Spleen (tissue), 11 donors: ENCODE measurements at regions not wholly inside any gene's neighbourhood (a gene's known extent, or its start where the extent isn't known, plus 50 kb on each side); places are given as distances from the start of the nearest gene placed in this dataset.

Experiments used
- DNase-seq: peaks from one replicate; pipeline ENCODE4 v3.0.0-alpha.2; 2020
- H3K27ac ChIP-seq, 8 donors: fragments of 200-600 bp; sonication (generic) in 7 of 8; 1 replicate in 4 of 8; 2 replicates in 4 of 8; pipeline versions ENCODE4 v1.5.0 to v1.8.0; 2016 to 2021; ENCODE audit warnings: inconsistent platforms in 4 of 8, mild to moderate bottlenecking in 4 of 8, moderate library complexity in 1 of 8
- H3K27me3 ChIP-seq, 7 donors: fragments of 200-600 bp; sonication (generic) in 6 of 7; replicated peaks in 1 of 7; 1 replicate in 4 of 7; 2 replicates in 3 of 7; pipeline versions ENCODE4 v1.5.0 to v1.8.0; 2016 to 2021; ENCODE audit warnings: inconsistent platforms in 3 of 7, mild to moderate bottlenecking in 1 of 7
- H3K36me3 ChIP-seq, 6 donors: fragments of 200-600 bp; sonication (generic) in 5 of 6; 1 replicate in 4 of 6; 2 replicates in 2 of 6; pipeline versions ENCODE4 v1.5.0 to v1.8.0; 2016 to 2021; ENCODE audit warnings: inconsistent platforms in 2 of 6
- H3K4me1 ChIP-seq, 6 donors: fragments of 200-600 bp; sonication (generic) in 5 of 6; 1 replicate in 3 of 6; 2 replicates in 3 of 6; pipeline versions ENCODE4 v1.5.0 to v1.8.0; 2016 to 2021; ENCODE audit warnings: inconsistent platforms in 3 of 6
- H3K4me3 ChIP-seq, 8 donors: fragments of 200-600 bp; sonication (generic) in 7 of 8; 1 replicate in 4 of 8; 2 replicates in 4 of 8; pipeline versions ENCODE4 v1.5.0 to v1.8.0; 2016 to 2021; ENCODE audit warnings: inconsistent platforms in 4 of 8, mild to moderate bottlenecking in 4 of 8, moderate library complexity in 2 of 8
- H3K9me3 ChIP-seq, 8 donors: fragments of 200-600 bp; sonication (generic) in 7 of 8; 1 replicate in 4 of 8; 2 replicates in 4 of 8; pipeline versions ENCODE4 v1.5.0 to v1.8.0; 2016 to 2021; ENCODE audit warnings: inconsistent platforms in 4 of 8
- CTCF ChIP-seq, 11 experiments: fragments of 200-600 bp in 7 of 11; fragments of 450-650 bp in 4 of 11; sonication (generic) in 4 of 11; IDR thresholded peaks in 8 of 11; conservative IDR thresholded peaks in 3 of 11; 1 replicate in 7 of 11; 2 replicates in 4 of 11; pipeline versions ENCODE4 v1.4.0 to v1.8.0; 2016 to 2021; ENCODE audit warnings: antibody characterized with exemption in 11 of 11, inconsistent platforms in 4 of 11, mild to moderate bottlenecking in 1 of 11
- POLR2A ChIP-seq, 3 donors: fragments of 450-650 bp; IDR thresholded peaks; one replicate each; pipeline ENCODE4 v1.5.1; 2017; ENCODE audit warnings: antibody characterized with exemption in 3 of 3, mild to moderate bottlenecking in 1 of 3
- POLR2AphosphoS5 ChIP-seq, 3 donors: sonication (generic); formaldehyde crosslinking; IDR thresholded peaks; one replicate each; pipeline ENCODE4 v1.5.1; 2017; ENCODE audit warnings: antibody characterized with exemption in 3 of 3
- WGBS, 5 donors: extraction: QIAGEN DNeasy Blood & Tissue Kit in 3 of 5; methylation state at CpG; one replicate each; pipeline versions ENCODE4 v1.1.5 to v1.1.7; 2013 to 2018; 5-methylcytosine and 5-hydroxymethylcytosine counted together
- intact Hi-C: fragments of 100-400 bp; cut with DNase I; formaldehyde crosslinking; loops from one replicate; pipeline ENCODE4 v1.15.0; 2023; ENCODE audit warnings: low total_unique reads
- donor health status: healthy with polysubstance abuse.
- donor health status: DM: no; HTN: no; CAD: no; lungs with moderate emphysema.
- donor health status: DM: no; HTN: no; CAD: no.
- donor health status: Bipolar disorder and iron deficiency.
- donor health status: healthy.
- donor health status: DM: no; HTN: no; CAD: no.
- donor health status: DM: yes; HTN: yes; CAD: no.

DNA sequence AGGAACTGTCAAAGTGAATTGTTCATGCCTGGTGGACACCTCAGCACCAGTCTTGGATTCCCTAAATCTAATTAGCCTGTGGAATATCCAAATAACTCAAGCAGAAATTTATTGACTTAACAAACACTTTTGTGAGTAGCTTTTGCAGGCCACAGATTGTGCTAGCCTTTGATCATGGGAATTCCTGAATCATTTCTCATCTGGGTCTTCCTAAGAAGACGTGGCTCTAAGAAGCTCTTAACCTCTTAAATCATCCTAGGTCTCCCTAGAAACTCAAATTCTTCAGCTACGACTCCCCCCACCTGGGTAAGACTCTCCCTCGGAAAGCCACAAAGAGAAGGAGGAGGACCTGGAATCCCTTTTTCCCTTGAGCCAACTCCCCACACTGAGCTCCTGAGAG lies 53.8 kb upstream of the PSEN2 start:
- Histone ChIP-seq H3K27me3 (no peaks in the 10 kb centered on the region), H3K9me3 (no peaks in the 10 kb centered on the region), H3K4me1 (peaks cover 5 to 32% (median 18%) of the 10 kb centered on the region in 6 donors), H3K27ac (no peak overlapping the region), H3K36me3 (no peaks in the 10 kb centered on the region), H3K4me3 (no peak overlapping the region)
- TF ChIP-seq POLR2A (IDR thresholded peaks at IDR 0.05) (no peak), CTCF (IDR thresholded peaks at IDR 0.05 in 8 of 11, conservative IDR thresholded peaks at IDR 0.05 in 3 of 11) (no peak)
- WGBS, 5 donors = 82 to 94% (median 94%) methylated on average over 3 of the region's 3 CpGs
- intact Hi-C loops = no loop called here
- DNase-seq = no peak

DNA sequence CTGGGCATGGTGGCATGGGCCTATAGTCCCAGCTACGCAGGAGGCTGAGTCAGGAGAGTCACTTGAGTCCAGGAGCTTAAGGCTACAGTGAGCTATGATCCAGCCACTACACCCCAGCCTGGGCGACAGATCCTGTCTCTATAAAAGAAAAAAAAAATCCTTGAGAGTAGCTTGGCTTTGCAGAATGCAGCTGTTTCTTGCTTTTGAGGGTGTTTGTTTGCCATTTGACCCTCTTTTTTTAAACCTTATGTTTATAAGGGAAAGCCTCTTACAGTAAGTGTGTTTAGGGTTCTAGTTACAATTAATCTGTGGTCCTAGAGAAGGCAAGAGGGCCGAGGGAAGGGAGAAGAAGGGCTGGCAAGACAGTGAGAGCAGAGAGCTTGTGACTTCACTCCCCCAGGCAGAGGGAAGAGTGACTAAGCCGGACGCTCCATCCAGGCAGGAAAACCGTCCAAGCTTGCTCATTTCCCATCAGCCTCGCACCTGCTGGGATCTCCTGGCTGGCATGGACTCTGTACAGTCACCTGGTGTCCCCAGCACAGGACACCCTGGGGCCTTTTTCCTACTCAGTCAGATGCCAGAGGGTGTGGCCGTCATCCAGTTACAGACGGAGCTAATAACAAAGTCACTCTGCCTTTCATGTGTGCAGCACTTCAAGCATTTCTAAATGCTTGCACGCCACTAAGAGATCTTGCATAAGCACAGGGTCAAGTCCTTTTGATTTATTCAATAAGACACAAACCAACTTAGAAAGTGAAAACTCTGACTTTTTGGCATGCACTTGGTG lies 55.5 kb upstream of the PSEN2 start:
- intact Hi-C loops = no loop called here
- no peaks in the 10 kb centered on the region for H3K36me3 ChIP-seq
- H3K9me3 ChIP-seq = no peaks in the 10 kb centered on the region
- TF ChIP-seq CTCF (IDR thresholded peaks at IDR 0.05 in 8 of 11, conservative IDR thresholded peaks at IDR 0.05 in 3 of 11) = no peak
- peak in 2 of 3 donors; percentile 66 to 76 for TF ChIP-seq POLR2AphosphoS5 (IDR thresholded peaks at IDR 0.05)
- no peak for TF ChIP-seq POLR2A (IDR thresholded peaks at IDR 0.05)
- H3K27me3 ChIP-seq = no peaks in the 10 kb centered on the region
- peak overlapping the region; percentile 48 to 75 (median 70) for H3K27ac ChIP-seq
- H3K4me1 ChIP-seq = peaks cover 5 to 26% (median 16%) of the 10 kb centered on the region in 6 donors
- H3K4me3 ChIP-seq = no peak overlapping the region
- 43 to 69% (median 63%) methylated on average over 8 to 10 of the region's 10 CpGs for WGBS, 5 donors
- peak; percentile 73 for DNase-seq

DNA sequence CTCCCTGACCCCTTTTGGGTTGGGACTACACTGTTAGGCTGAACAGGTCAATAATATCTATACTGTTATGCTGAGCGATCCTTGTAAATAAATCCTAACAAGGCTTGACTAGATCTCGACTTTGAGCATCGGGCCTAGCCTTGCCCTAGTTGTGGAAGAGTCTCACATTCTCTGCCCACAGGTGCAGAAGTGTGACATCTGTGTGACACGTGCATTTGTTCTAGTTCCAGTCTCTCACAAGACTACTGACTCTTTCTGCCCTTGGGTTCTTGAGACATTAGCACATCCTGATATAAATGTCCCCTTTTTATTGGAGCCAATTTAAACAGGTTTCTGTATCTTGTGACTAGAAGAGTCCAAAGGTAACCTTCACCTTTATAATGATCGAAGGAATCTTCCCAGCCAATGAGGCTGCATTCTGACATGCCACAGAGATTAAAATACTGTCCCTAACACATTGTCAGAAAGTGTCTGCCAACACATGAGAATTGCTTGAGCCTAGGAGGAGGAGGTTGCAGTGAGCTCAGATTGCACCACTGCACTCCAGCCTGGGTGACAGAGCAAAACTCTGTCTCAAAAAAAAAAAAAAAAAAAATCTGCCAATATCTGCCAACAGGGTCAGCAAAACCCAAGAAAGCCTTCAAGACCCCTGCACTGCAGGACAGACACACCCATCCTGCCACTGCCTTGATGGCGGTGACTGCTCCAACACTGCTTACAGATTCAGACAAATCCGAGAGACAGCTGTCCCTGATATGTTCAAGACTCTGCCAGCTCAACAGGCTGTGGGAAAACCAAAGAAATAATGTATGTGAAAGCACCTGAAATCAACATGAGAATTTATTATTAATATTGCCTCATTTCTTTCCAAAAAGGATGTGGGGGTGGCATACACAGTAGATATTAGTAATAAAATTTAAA lies 56.5 kb upstream of the PSEN2 start:
- no peaks in the 10 kb centered on the region for H3K36me3 ChIP-seq
- H3K27me3 ChIP-seq = no peaks in the 10 kb centered on the region
- WGBS, 5 donors = 81 to 93% (median 90%) methylated on average over 7 of the region's 7 CpGs
- TF ChIP-seq POLR2AphosphoS5 (IDR thresholded peaks at IDR 0.05) (no peak), CTCF (IDR thresholded peaks at IDR 0.05 in 8 of 11, conservative IDR thresholded peaks at IDR 0.05 in 3 of 11) (no peak), POLR2A (IDR thresholded peaks at IDR 0.05) (no peak)
- H3K4me1 ChIP-seq = peaks cover 5 to 19% (median 16%) of the 10 kb centered on the region in 6 donors
- peak; percentile 15 for DNase-seq
- H3K9me3 ChIP-seq = no peaks in the 10 kb centered on the region
- peak overlapping the region; percentile 48 to 75 (median 70) for H3K27ac ChIP-seq
- no peak overlapping the region for H3K4me3 ChIP-seq
- intact Hi-C loops = no loop called here

DNA sequence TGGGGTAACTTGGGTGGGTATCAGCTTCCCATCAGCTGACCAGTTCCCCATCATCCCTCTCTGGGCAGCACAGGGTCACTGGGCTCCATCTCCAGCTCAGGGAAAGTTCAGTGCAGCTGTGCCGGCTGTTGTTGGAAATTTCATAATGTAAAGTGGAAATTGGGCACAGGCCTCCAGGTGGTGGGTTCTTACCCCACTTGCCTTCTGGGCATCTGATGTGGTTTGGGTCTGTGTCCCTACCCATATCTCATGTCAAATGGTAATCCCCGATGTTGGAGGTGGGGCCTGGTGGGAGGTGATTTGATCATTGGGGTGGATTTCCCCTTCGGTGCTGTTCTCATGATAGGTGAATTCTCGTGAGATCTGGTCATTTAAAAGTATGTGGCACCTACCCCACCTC lies 59.7 kb upstream of the PSEN2 start:
- TF ChIP-seq POLR2AphosphoS5 (IDR thresholded peaks at IDR 0.05) (no peak), CTCF (IDR thresholded peaks at IDR 0.05 in 8 of 11, conservative IDR thresholded peaks at IDR 0.05 in 3 of 11) (no peak), POLR2A (IDR thresholded peaks at IDR 0.05) (no peak)
- H3K27me3 ChIP-seq = no peaks in the 10 kb centered on the region

More for the DNA sequence above, 59.7 kb upstream of the PSEN2 start:
- Histone ChIP-seq H3K9me3 (no peaks in the 10 kb centered on the region), H3K4me1 (peaks cover 5 to 19% (median 16%) of the 10 kb centered on the region in 6 donors), H3K4me3 (no peak overlapping the region), H3K27ac (no peak overlapping the region), H3K36me3 (no peaks in the 10 kb centered on the region)
- intact Hi-C loops = no loop called here
- DNase-seq = no peak
- 83 to 98% (median 95%) methylated on average over 4 of the region's 4 CpGs for WGBS, 5 donors
